ENCODE measurements at regions not wholly inside any gene's neighbourhood (a gene's known extent, or its start where the extent isn't known, plus 50 kb on each side); places are given as distances from the start of the nearest gene placed in this dataset.

DNA sequence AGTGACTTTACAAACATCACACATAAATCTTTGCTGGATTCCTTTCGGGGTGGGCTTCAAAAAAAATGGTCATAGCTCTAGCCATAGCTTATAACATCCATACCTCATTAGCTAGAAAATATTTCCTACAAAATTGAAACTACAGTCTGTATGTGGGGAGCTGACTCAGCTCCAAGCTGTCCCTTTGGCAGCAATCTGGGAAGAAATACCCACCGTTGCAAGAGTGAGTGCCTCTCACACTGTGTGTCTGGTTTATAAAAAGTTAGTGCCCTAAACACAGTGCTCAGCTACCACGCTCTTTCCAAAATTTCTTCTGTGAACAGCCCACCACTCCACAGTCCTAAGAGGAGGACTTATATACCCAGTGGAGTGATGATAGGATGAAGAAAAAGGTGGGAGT lies 170.1 kb downstream of the RBM43 start:
- H3K9me3 ChIP-seq (ENCODE audit: control insufficient read depth in 1 of 2, insufficient read depth in 1 of 2, low read depth in 1 of 2, low read length in 2 of 2) = no peaks in the 10 kb centered on the region
- H3K4me3 ChIP-seq (replicated peaks in 1 of 2; ENCODE audit: low read depth in 1 of 2, low read length in 2 of 2) = no peak overlapping the region
- H4K20me1 ChIP-seq (ENCODE audit: insufficient read depth) = no peaks in the 10 kb centered on the region
- H2AFZ ChIP-seq (ENCODE audit: low read depth, low read length, poor library complexity, severe bottlenecking) = no peak overlapping the region
- ATAC-seq (no peak), DNase-seq (ENCODE audit: low read depth, low spot score) (no peak)
- no peaks in the 10 kb centered on the region for H3K4me1 ChIP-seq (ENCODE audit: control insufficient read depth in 1 of 2, insufficient read depth in 2 of 2, low read length in 2 of 2)
- no peak for TF ChIP-seq FOSL1 (IDR thresholded peaks at IDR 0.05; ENCODE audit: low read depth)
- no peak for TF ChIP-seq JUND (IDR thresholded peaks at IDR 0.05)
- no peak for TF ChIP-seq SIN3A (IDR thresholded peaks at IDR 0.05; ENCODE audit: low read depth)
- no peak for TF ChIP-seq RAD21 (IDR thresholded peaks at IDR 0.05; ENCODE audit: low read depth)
- no peak for TF ChIP-seq POLR2A (IDR thresholded peaks at IDR 0.05; ENCODE audit: borderline replicate concordance, extremely low read depth, insufficient read depth, insufficient read length)
- TF ChIP-seq EZH2 (IDR thresholded peaks at IDR 0.05) = no peak
- no peak for TF ChIP-seq ZBTB33 (IDR thresholded peaks at IDR 0.05; ENCODE audit: extremely low read depth, insufficient replicate concordance, low read length)
- no peak for TF ChIP-seq CBX3 (IDR thresholded peaks at IDR 0.05; ENCODE audit: low read depth)
- TF ChIP-seq ATF3 (IDR thresholded peaks at IDR 0.05) = no peak
- no peak for TF ChIP-seq SP1 (IDR thresholded peaks at IDR 0.05; ENCODE audit: low read depth)
- TF ChIP-seq SRF (IDR thresholded peaks at IDR 0.05; ENCODE audit: low read depth) = no peak
- TF ChIP-seq, protein P1, sequence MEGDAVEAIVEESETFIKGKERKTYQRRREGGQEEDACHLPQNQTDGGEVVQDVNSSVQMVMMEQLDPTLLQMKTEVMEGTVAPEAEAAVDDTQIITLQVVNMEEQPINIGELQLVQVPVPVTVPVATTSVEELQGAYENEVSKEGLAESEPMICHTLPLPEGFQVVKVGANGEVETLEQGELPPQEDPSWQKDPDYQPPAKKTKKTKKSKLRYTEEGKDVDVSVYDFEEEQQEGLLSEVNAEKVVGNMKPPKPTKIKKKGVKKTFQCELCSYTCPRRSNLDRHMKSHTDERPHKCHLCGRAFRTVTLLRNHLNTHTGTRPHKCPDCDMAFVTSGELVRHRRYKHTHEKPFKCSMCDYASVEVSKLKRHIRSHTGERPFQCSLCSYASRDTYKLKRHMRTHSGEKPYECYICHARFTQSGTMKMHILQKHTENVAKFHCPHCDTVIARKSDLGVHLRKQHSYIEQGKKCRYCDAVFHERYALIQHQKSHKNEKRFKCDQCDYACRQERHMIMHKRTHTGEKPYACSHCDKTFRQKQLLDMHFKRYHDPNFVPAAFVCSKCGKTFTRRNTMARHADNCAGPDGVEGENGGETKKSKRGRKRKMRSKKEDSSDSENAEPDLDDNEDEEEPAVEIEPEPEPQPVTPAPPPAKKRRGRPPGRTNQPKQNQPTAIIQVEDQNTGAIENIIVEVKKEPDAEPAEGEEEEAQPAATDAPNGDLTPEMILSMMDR (IDR thresholded peaks at IDR 0.05 in 2 of 3, conservative IDR thresholded peaks at IDR 0.05 in 1 of 3; ENCODE audit: borderline replicate concordance in 1 of 3, insufficient read depth in 1 of 3, low read depth in 2 of 3, low read length in 2 of 3) = no peak
- TF ChIP-seq EZH2phosphoT487 (IDR thresholded peaks at IDR 0.05; ENCODE audit: borderline replicate concordance) = no peak
- no peak for TF ChIP-seq MAX (IDR thresholded peaks at IDR 0.05)
- no peak for TF ChIP-seq ZFX (IDR thresholded peaks at IDR 0.05)
- no peak for TF ChIP-seq ZNF274 (IDR thresholded peaks at IDR 0.05; ENCODE audit: low read depth, low read length)
- no peak for TF ChIP-seq EGR1 (IDR thresholded peaks at IDR 0.05; ENCODE audit: low read depth)
- no peak for TF ChIP-seq YY1 (IDR thresholded peaks at IDR 0.05; ENCODE audit: extremely low read depth, insufficient replicate concordance, low read depth, low read length)
- H3K4me2 ChIP-seq (ENCODE audit: low read length) = no peak overlapping the region
- BruUV-seq (replicated peaks) = no TSS peak
- H3K36me3 ChIP-seq (ENCODE audit: control insufficient read depth in 1 of 2, insufficient read depth in 2 of 2, low read length in 2 of 2) = no peaks in the 10 kb centered on the region
- intact Hi-C loops (cut with micrococcal nuclease) = no loop called here
- RAD21 ChIA-PET (ENCODE audit: low non-redundant PET in 1 of 2, low total read pairs in 2 of 2, uncharacterized antibody in 2 of 2, unreplicated experiment in 2 of 2) = no interaction called here
- H3K27me3 ChIP-seq (ENCODE audit: insufficient read depth, low read length) = no peaks in the 10 kb centered on the region
- H3K9ac ChIP-seq (ENCODE audit: low read length) = no peak overlapping the region
- no peaks in the 10 kb centered on the region for H3K9me2 ChIP-seq (ENCODE audit: insufficient read depth)
- CTCF ChIA-PET = no interaction called here
- no peak overlapping the region for H3K27ac ChIP-seq (ENCODE audit: low read depth, low read length)
- POLR2A ChIA-PET = no interaction called here
- H3K79me2 ChIP-seq (ENCODE audit: insufficient read depth, low read length) = no peaks in the 10 kb centered on the region
